SK-N-SH (cell line): ENCODE measurements at regions not wholly inside any gene's neighbourhood (a gene's known extent, or its start where the extent isn't known, plus 50 kb on each side); places are given as distances from the start of the nearest gene placed in this dataset.

Experiments used
- CTCF ChIA-PET: fragments of 300-600, 350-600 bp; formaldehyde crosslinking; extraction: SDS; loops from one replicate; lab custom pipeline; 2021; lab: Yijun Ruan, JAX
- POLR2A ChIA-PET: fragments of 350-600 bp; sonication (Branson Sonifier 250); formaldehyde crosslinking; extraction: SDS; loops from one replicate; lab custom pipeline; 2020; ENCODE audit warnings: antibody characterized with exemption, inconsistent platforms; lab: Yijun Ruan, JAX
- DNase-seq: peaks from one replicate; pipeline ENCODE4 v3.0.0; 2012
- H2AFZ ChIP-seq: fragments of 200-600 bp; sonication (generic); 2 replicates; pipeline ENCODE4 v1.8.1; 2016; ENCODE audit warnings: antibody characterized with exemption, mild to moderate bottlenecking, low read depth
- H3F3A ChIP-seq: fragments of 200-600 bp; sonication (generic); replicated peaks from 2 replicates; pipeline ENCODE3; 2016; ENCODE audit warnings: antibody characterized with exemption, mild to moderate bottlenecking; ENCODE audit not compliant: insufficient read depth
- H3K27ac ChIP-seq, 2 experiments: fragments of 200-500 bp in 1 of 2; fragments of 200-600 bp in 1 of 2; sonication (Bioruptor generic) in 1 of 2; sonication (generic), shearing (Covaris generic) in 1 of 2; 2 replicates each; pipeline versions ENCODE4 v1.5.1 to v1.6.1; 2014 to 2016; ENCODE audit warnings: low read depth in 2 of 2, inconsistent platforms in 1 of 2, low read length in 1 of 2, mild to moderate bottlenecking in 1 of 2, mixed read lengths in 1 of 2
- H3K27me3 ChIP-seq: fragments of 200-600 bp; sonication (generic), shearing (Covaris generic); 2 replicates; pipeline ENCODE4 v1.6.1; 2016; ENCODE audit warnings: mixed run types; ENCODE audit not compliant: insufficient read depth
- H3K36me3 ChIP-seq, 2 experiments: fragments of 200-500 bp in 1 of 2; fragments of 200-600 bp in 1 of 2; sonication (Bioruptor generic) in 1 of 2; sonication (generic) in 1 of 2; replicated peaks in 1 of 2; 2 replicates each; pipeline versions ENCODE3 to v1.5.1; 2014 to 2016; ENCODE audit warnings: low read length in 1 of 2, mild to moderate bottlenecking in 1 of 2; ENCODE audit not compliant: insufficient read depth in 2 of 2, control insufficient read depth in 1 of 2
- H3K4me1 ChIP-seq, 2 experiments: fragments of 200-500 bp in 1 of 2; fragments of 200-600 bp in 1 of 2; sonication (Bioruptor generic) in 1 of 2; sonication (generic), shearing (Covaris generic) in 1 of 2; 2 replicates each; pipeline versions ENCODE4 v1.5.1 to v1.6.1; 2014 to 2016; ENCODE audit warnings: low read depth in 1 of 2, low read length in 1 of 2, mixed run types in 1 of 2; ENCODE audit not compliant: insufficient read depth in 2 of 2, control insufficient read depth in 1 of 2
- H3K4me2 ChIP-seq: fragments of 200-600 bp; sonication (generic), shearing (Covaris generic); 2 replicates; pipeline ENCODE4 v1.6.1; 2017; ENCODE audit warnings: mixed run types
- H3K4me3 ChIP-seq, 2 experiments: fragments of 200-500 bp in 1 of 2; fragments of 200-600 bp in 1 of 2; sonication (Bioruptor generic) in 1 of 2; sonication (generic), shearing (Covaris generic) in 1 of 2; 2 replicates each; pipeline versions ENCODE4 v1.5.1 to v1.8.1; 2014 to 2016; ENCODE audit warnings: low read depth in 2 of 2, inconsistent platforms in 1 of 2, low read length in 1 of 2, mild to moderate bottlenecking in 1 of 2, mixed read lengths in 1 of 2, moderate library complexity in 1 of 2
- H3K79me2 ChIP-seq: fragments of 200-600 bp; sonication (generic); 2 replicates; pipeline ENCODE4 v1.8.1; 2017; ENCODE audit warnings: mild to moderate bottlenecking; ENCODE audit not compliant: insufficient read depth
- H3K9ac ChIP-seq: fragments of 200-600 bp; sonication (generic); 2 replicates; pipeline ENCODE4 v1.6.1; 2017; ENCODE audit warnings: mixed run types
- H3K9me2 ChIP-seq: fragments of 200-600 bp; sonication (generic); 2 replicates; pipeline ENCODE4 v1.6.1; 2017; ENCODE audit warnings: mixed run types
- H3K9me3 ChIP-seq: fragments of 200-600 bp; sonication (generic); 2 replicates; pipeline ENCODE4 v1.6.1; 2017; ENCODE audit warnings: mixed run types, mild to moderate bottlenecking, moderate library complexity
- H4K20me1 ChIP-seq: fragments of 200-600 bp; sonication (generic); 2 replicates; pipeline ENCODE4 v1.6.1; 2017; ENCODE audit warnings: mild to moderate bottlenecking, mixed run types; ENCODE audit not compliant: insufficient read depth
- CHD2 ChIP-seq: fragments of 150-350 bp; IDR thresholded peaks from 2 replicates; pipeline ENCODE4 v1.6.1; 2018; ENCODE audit warnings: low read length; ENCODE audit not compliant: partially characterized antibody
- EP300 ChIP-seq, 2 experiments: IDR thresholded peaks; 2 replicates each; pipeline versions ENCODE4 v1.4.0 to v1.6.1; 2012; ENCODE audit warnings: borderline replicate concordance in 1 of 2, low read depth in 1 of 2, low read length in 1 of 2
- EZH2phosphoT487 ChIP-seq: fragments of 200-600 bp; sonication (generic); IDR thresholded peaks from 2 replicates; pipeline ENCODE4 v1.6.1; 2017; ENCODE audit warnings: low read depth, mixed run types, mild to moderate bottlenecking, antibody characterized with exemption, moderate library complexity, borderline replicate concordance
- FOSL2 ChIP-seq: IDR thresholded peaks from 2 replicates; pipeline ENCODE4 v1.4.0; 2012; ENCODE audit warnings: low read depth, mild to moderate bottlenecking, moderate library complexity, borderline replicate concordance
- FOXJ3 ChIP-seq: sonication (generic); formaldehyde crosslinking; IDR thresholded peaks from 2 replicates; pipeline ENCODE4 v1.5.1; 2020; ENCODE audit warnings: mild to moderate bottlenecking, missing genetic modification reagents
- FOXM1 ChIP-seq: IDR thresholded peaks from 2 replicates; pipeline ENCODE4 v1.4.0; 2012; ENCODE audit warnings: low read depth, mild to moderate bottlenecking
- GABPA ChIP-seq: IDR thresholded peaks from 2 replicates; pipeline ENCODE4 v1.4.0; 2012; ENCODE audit warnings: low read depth, mild to moderate bottlenecking
- MEF2A ChIP-seq: IDR thresholded peaks from 2 replicates; pipeline ENCODE4 v1.4.0; 2012; ENCODE audit warnings: low read depth, borderline replicate concordance
- MXI1 ChIP-seq: IDR thresholded peaks from 2 replicates; pipeline ENCODE4 v1.6.1; 2012; ENCODE audit warnings: mild to moderate bottlenecking, low read depth, low read length, improper control_type of control experiment
- NRF1 ChIP-seq: IDR thresholded peaks from 2 replicates; pipeline ENCODE4 v1.6.1; 2012; ENCODE audit warnings: low read depth, mild to moderate bottlenecking, low read length
- RCOR1 ChIP-seq: fragments of 150-350 bp; IDR thresholded peaks from 2 replicates; pipeline ENCODE4 v1.6.1; 2017; ENCODE audit warnings: antibody characterized with exemption, low read length
- RFX5 ChIP-seq: IDR thresholded peaks from 2 replicates; pipeline ENCODE4 v1.6.1; 2012; ENCODE audit warnings: mild to moderate bottlenecking, improper control_type of control experiment, low read length
- TAF1 ChIP-seq: IDR thresholded peaks from 2 replicates; pipeline ENCODE4 v1.6.1; 2012; ENCODE audit warnings: low read depth, mild to moderate bottlenecking, low read length, moderate library complexity, borderline replicate concordance
- TEAD4 ChIP-seq: IDR thresholded peaks from 2 replicates; pipeline ENCODE4 v1.4.0; 2012; ENCODE audit warnings: mild to moderate bottlenecking, borderline replicate concordance; ENCODE audit not compliant: insufficient read depth
- YY1 ChIP-seq: IDR thresholded peaks from 2 replicates; pipeline ENCODE4 v1.4.0; 2012; ENCODE audit warnings: low read depth, mild to moderate bottlenecking
- WGBS: methylation state at CpG from one replicate; pipeline ENCODE4 v1.1.6; 2017; ENCODE audit warnings: low lambda C conversion rate; 5-methylcytosine and 5-hydroxymethylcytosine counted together
- TF ChIP-seq, protein P1 (sequence below): IDR thresholded peaks from 2 replicates; pipeline ENCODE4 v1.4.0; 2012; ENCODE audit warnings: low read depth
- TF ChIP-seq, protein P2 (sequence below): fragments of 200-600 bp; sonication (generic); IDR thresholded peaks from 2 replicates; pipeline ENCODE4 v1.6.1; 2017; ENCODE audit warnings: antibody characterized with exemption, mild to moderate bottlenecking, moderate library complexity
- TF ChIP-seq, protein P3 (sequence below): IDR thresholded peaks from 2 replicates; pipeline ENCODE4 v1.4.0; 2012; ENCODE audit warnings: low read depth, borderline replicate concordance
- TF ChIP-seq, protein P4 (sequence below): fragments of 150-350 bp; IDR thresholded peaks from 2 replicates; pipeline ENCODE4 v1.6.1; 2016; ENCODE audit warnings: mild to moderate bottlenecking, low read depth, low read length

DNA sequence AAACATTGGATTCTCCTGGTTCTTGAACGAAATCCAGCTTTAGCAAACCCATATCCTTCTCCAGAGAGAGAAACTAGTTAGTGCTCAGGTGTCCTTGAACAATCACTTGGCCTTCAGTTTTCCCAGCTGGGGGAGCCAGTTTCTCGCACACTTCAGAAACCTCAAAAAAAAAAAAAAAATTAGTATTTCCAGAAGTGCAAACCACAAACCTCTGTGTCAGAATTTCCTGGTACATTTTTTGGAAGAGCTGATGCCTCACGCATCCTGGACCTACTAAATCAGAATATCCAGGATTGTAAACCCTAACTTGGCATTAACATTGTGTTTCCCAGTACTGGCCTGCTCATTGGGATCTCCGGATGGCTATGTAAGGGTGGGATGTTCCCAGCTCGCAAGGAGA, 143.4 kb upstream of the EGR2 start:
- no peak overlapping the region for H2AFZ ChIP-seq
- no peaks in the 10 kb centered on the region for H3F3A ChIP-seq
- H3K4me3 ChIP-seq, result no peak overlapping the region
- 37% methylated on average over 5 of the region's 5 CpGs for WGBS
- no peaks in the 10 kb centered on the region for H3K9me2 ChIP-seq
- no peak overlapping the region for H3K4me2 ChIP-seq
- TF ChIP-seq, protein P1, sequence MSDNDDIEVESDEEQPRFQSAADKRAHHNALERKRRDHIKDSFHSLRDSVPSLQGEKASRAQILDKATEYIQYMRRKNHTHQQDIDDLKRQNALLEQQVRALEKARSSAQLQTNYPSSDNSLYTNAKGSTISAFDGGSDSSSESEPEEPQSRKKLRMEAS, result no peak
- TF ChIP-seq MXI1 (no peak), YY1 (no peak), RCOR1 (no peak), FOXM1 (no peak), TAF1 (no peak), EP300 (IDR thresholded peaks at IDR 0.05; ENCODE audit: borderline replicate concordance in 1 of 2, low read depth in 1 of 2, low read length in 1 of 2) (no peak), MEF2A (no peak)
- no peak for DNase-seq
- H3K79me2 ChIP-seq, result no peaks in the 10 kb centered on the region
- no peak overlapping the region for H3K27ac ChIP-seq
- H3K9ac ChIP-seq, result no peak overlapping the region
- CTCF ChIA-PET, result no interaction called here
- no peaks in the 10 kb centered on the region for H3K36me3 ChIP-seq
- POLR2A ChIA-PET, result no interaction called here
- no peaks in the 10 kb centered on the region for H3K9me3 ChIP-seq
- H4K20me1 ChIP-seq, result no peaks in the 10 kb centered on the region
- no peaks in the 10 kb centered on the region for H3K4me1 ChIP-seq
- no peaks in the 10 kb centered on the region for H3K27me3 ChIP-seq

DNA sequence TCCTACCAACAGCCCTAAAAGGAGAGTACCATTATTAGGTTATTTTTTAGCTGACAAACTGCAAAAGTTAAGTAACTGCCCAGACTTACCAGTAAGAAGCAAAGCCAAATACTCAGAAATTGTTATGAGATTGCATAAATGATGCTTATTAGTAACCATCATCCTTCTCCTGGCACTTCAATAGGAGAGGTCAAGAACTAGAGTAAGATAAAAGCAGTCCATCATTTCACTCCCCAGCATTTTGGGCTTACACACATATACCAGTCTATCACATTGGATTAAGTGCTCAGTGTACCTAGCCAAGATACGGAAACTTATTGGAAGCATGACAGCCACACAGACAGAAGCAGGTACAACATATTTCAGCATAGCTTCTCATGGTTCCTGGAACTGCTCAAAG, 142.8 kb upstream of the EGR2 start:
- H3K9me2 ChIP-seq, result no peaks in the 10 kb centered on the region
- 100% methylated on average over 1 of the region's 1 CpG for WGBS
- no peak overlapping the region for H2AFZ ChIP-seq
- no peak for TF ChIP-seq CHD2
- TF ChIP-seq GABPA, result no peak
- TF ChIP-seq EZH2phosphoT487, result no peak
- TF ChIP-seq TEAD4, result no peak
- no peak for TF ChIP-seq TAF1
- H3K4me2 ChIP-seq, result no peak overlapping the region
- ChIA-PET POLR2A (no interaction called here), CTCF (interaction anchor here (0.9 kb wide), 1 partner anchor 140 kb away, joined by 3 read pairs; no protein-coding TSS in a partner anchor)
- no peaks in the 10 kb centered on the region for H3K9me3 ChIP-seq
- H3K79me2 ChIP-seq, result no peaks in the 10 kb centered on the region
- no peaks in the 10 kb centered on the region for H3K4me1 ChIP-seq
- H4K20me1 ChIP-seq, result no peaks in the 10 kb centered on the region
- H3K36me3 ChIP-seq, result no peaks in the 10 kb centered on the region
- DNase-seq, result no peak
- H3K4me3 ChIP-seq, result no peak overlapping the region
- H3K9ac ChIP-seq, result no peak overlapping the region
- H3K27me3 ChIP-seq, result no peaks in the 10 kb centered on the region
- H3K27ac ChIP-seq, result no peak overlapping the region
- no peaks in the 10 kb centered on the region for H3F3A ChIP-seq

DNA sequence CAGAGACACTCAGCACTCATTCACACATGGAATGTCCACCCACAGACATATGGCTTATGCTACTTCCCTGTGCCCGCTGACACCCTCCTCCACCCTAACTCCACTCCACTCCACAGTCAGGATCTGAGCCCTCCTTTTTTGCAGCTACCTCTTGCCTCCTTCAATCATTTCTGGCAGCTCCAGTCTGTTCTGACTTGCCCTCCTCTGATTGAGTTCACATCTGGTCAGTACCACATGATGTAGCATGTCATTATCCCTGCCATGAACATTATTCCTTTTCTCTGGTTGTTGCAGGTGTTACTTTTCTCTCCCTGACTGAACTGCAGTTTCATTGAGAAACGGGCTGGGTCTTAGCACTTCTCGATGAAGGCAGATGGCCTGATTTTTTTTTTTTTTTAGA, 130.1 kb upstream of the EGR2 start:
- CTCF ChIA-PET, result no interaction called here
- no peaks in the 10 kb centered on the region for H3K79me2 ChIP-seq
- no peak for DNase-seq
- H3K4me1 ChIP-seq, result no peaks in the 10 kb centered on the region
- H3K27ac ChIP-seq, result no peak overlapping the region
- no peaks in the 10 kb centered on the region for H3K36me3 ChIP-seq
- H3K27me3 ChIP-seq, result no peaks in the 10 kb centered on the region
- H4K20me1 ChIP-seq, result no peaks in the 10 kb centered on the region
- no peaks in the 10 kb centered on the region for H3K9me3 ChIP-seq
- POLR2A ChIA-PET, result no interaction called here
- H3K4me3 ChIP-seq, result no peak overlapping the region
- WGBS, result 33% methylated on average over 3 of the region's 3 CpGs
- H3K9ac ChIP-seq, result no peak overlapping the region
- H3K4me2 ChIP-seq, result no peak overlapping the region
- H2AFZ ChIP-seq, result no peak overlapping the region
- H3F3A ChIP-seq, result no peaks in the 10 kb centered on the region
- H3K9me2 ChIP-seq, result no peaks in the 10 kb centered on the region
- TF ChIP-seq TEAD4, result no peak
- no peak for TF ChIP-seq RFX5
- no peak for TF ChIP-seq FOSL2
- TF ChIP-seq, protein P2, sequence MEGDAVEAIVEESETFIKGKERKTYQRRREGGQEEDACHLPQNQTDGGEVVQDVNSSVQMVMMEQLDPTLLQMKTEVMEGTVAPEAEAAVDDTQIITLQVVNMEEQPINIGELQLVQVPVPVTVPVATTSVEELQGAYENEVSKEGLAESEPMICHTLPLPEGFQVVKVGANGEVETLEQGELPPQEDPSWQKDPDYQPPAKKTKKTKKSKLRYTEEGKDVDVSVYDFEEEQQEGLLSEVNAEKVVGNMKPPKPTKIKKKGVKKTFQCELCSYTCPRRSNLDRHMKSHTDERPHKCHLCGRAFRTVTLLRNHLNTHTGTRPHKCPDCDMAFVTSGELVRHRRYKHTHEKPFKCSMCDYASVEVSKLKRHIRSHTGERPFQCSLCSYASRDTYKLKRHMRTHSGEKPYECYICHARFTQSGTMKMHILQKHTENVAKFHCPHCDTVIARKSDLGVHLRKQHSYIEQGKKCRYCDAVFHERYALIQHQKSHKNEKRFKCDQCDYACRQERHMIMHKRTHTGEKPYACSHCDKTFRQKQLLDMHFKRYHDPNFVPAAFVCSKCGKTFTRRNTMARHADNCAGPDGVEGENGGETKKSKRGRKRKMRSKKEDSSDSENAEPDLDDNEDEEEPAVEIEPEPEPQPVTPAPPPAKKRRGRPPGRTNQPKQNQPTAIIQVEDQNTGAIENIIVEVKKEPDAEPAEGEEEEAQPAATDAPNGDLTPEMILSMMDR, result no peak
- TF ChIP-seq NRF1, result no peak
- TF ChIP-seq, protein P3, sequence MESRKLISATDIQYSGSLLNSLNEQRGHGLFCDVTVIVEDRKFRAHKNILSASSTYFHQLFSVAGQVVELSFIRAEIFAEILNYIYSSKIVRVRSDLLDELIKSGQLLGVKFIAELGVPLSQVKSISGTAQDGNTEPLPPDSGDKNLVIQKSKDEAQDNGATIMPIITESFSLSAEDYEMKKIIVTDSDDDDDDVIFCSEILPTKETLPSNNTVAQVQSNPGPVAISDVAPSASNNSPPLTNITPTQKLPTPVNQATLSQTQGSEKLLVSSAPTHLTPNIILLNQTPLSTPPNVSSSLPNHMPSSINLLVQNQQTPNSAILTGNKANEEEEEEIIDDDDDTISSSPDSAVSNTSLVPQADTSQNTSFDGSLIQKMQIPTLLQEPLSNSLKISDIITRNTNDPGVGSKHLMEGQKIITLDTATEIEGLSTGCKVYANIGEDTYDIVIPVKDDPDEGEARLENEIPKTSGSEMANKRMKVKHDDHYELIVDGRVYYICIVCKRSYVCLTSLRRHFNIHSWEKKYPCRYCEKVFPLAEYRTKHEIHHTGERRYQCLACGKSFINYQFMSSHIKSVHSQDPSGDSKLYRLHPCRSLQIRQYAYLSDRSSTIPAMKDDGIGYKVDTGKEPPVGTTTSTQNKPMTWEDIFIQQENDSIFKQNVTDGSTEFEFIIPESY, result no peak
- TF ChIP-seq, protein P4, sequence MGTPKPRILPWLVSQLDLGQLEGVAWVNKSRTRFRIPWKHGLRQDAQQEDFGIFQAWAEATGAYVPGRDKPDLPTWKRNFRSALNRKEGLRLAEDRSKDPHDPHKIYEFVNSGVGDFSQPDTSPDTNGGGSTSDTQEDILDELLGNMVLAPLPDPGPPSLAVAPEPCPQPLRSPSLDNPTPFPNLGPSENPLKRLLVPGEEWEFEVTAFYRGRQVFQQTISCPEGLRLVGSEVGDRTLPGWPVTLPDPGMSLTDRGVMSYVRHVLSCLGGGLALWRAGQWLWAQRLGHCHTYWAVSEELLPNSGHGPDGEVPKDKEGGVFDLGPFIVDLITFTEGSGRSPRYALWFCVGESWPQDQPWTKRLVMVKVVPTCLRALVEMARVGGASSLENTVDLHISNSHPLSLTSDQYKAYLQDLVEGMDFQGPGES, result no peak
- no peak for TF ChIP-seq FOXJ3 (CRISPR knock-in tag)
